Fibroblast of skin of scalp (primary cell): ENCODE measurements at regions not wholly inside any gene's neighbourhood (a gene's known extent, or its start where the extent isn't known, plus 50 kb on each side); places are given as distances from the start of the nearest gene placed in this dataset.
"Not testable (repeated sequence)": the region's sequence is repeated elsewhere in the genome, so short reads cannot be mapped to it uniquely, and the experiment has no call there.

Experiments used
- DNase-seq: peaks from one replicate; pipeline ENCODE4 v3.0.0-alpha.2; 2013

- DNase-seq = peak; percentile 0
Measured at GRCh38 chr3:166522017-166522416, 684.8 kb upstream of the BCHE start.

DNA sequence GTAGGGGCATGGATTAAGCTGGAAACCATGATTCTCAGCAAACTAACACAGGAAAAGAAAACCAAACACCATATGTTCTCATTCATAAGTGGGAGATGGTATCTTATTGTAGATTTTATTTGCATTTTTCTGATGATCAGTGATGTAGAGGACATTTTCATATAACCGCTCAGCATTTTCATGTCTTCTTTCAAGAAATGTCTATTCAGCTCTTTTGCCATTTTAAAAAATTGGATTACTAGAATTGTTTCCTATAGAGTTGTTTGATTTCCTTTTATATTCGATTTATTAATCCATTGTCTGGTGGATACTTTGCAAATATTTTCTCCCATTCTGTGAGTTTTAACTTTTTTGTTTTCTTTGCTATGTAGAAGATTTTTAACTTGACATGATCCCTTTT, 682.2 kb upstream of the BCHE start:
- DNase-seq = no peak

DNA sequence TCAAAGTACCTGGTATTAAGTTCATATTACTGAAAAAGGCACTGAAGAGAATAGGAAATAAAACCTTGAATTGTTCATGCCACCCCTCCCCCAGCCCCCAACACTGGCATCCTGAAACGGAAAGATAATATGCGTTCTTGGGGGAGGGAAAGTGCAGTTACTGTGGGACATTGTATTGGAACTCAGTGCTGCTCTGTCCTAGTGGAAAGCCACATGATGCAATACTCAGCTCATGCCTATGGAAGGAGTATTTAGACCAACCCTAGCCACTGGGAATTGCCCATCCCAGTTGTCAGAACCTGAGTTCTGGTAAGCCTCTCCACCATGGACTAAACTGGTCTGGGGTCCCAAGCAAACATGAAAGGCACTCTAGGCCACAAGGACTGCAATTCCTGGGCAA, 680.8 kb upstream of the BCHE start:
- DNase-seq = no peak

DNA sequence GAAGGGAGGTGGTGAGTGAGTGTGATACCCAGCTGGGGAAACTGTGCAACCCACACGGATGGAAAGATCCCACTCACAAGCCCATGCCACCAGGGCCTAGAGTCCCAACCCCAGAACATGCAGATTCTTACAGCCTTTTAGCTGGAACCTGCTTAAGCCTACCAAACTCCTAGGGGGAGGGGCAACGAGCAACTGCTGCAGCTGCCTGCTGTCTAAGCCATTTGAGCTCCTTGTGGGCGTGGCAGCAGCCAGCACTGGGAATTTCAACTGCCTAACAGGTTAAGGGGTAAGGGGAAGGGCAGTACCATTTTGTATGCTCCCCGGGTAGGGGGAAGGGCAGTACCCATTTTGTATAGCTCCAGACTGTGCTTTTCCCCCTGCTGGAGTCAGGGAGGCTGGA, 673.2 kb upstream of the BCHE start:
- DNase-seq = no peak

- DNase-seq = not testable (repeated sequence)
Measured at GRCh38 chr3:166500420-166500819, 663.2 kb upstream of the BCHE start.

GRCh38 chr3:166499636-166500035, 662.4 kb upstream of the BCHE start:
- no peak for DNase-seq

- no peak for DNase-seq
Measured at GRCh38 chr3:166498446-166498845, 661.2 kb upstream of the BCHE start.

- no peak for DNase-seq
Measured at GRCh38 chr3:166489826-166490225, 652.6 kb upstream of the BCHE start.

DNA sequence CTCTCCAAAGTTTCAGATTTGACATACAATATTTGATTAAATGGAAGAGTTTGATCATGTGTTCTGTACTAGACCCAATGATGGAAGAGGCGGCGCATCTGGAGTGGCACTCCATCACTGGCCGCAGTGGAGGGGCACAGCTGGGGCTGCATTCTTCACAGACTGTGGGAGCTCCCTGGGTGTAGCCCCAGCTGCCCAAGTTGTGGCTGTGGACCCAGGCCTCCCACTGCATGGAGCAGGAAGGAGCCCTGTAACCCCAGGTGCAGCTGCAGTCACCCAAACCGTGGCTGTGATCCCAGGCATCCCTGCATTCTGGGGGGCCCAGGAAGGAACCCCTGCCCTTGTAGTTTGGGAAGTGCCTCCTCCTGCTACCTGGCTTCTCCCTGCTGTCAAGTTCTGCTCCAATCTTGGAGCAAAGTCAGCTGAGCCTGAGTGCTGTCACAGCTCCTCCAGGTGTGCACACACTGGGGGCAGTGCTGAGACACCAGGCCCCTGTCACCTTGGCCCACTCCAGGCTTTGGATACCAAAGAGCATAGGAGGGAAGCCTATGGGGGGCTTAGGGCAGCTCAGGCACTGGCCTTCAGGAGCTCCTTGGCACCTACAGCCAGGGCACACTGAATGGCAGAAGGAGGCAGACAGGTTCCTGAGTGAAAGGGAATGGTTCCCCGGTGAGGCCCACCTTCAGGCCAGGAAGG, 651.9 kb upstream of the BCHE start:
- DNase-seq = no peak

DNA sequence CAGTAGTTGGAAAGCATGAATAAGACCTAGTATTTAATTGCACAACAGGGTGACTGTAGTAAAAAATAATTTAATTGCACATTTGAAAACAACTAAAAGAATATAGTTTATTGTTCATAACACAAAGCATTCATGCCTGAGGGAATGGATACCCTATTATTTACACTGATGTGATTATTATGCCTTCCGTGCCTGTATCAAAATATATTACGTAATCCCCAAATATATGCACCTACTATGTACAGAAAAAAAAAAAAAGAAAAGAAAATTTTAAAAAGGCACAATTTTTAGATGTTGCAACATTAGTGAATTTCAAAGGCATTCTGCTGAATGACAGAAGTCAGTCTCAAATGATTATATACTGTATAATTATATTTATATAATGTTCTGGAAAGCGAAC, 647.2 kb upstream of the BCHE start:
- no peak for DNase-seq

DNA sequence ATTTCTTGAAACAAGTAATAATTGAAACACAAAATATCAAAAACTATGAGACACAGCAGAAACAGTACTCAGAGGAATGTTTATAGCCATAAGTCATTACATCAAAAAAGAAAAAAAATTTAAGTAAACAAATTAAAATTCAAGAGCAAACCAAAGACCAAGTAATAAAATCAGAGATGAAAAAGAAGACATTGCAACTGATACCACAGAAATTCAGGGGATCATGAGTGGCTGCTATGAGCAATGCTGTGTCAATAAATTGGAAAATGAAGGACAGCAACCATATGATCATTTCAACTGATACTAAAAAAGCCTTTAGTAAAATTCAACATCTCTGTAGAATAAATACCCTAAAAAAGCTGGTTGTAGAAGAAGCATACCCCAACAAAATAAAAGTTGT, 644.1 kb upstream of the BCHE start:
- DNase-seq = no peak

DNA sequence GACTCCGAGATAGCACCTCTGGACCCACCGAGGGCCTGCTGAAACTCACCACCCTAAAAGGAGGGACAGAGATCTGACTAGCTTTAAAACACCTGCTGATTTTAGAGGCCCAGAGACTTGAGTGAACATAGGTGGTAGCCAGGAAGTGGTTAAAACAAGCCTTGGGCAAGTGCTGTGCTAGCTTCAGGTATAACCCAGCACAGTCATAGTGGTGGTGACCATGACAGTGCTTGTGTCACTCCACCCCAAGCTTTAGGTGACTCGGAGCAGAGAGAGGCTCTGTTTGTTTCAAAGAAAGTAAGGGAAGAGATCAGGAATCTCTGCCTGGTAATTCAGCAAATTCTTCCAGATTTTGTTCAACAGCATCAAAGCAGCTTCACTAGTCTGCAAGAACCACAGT, 641.1 kb upstream of the BCHE start:
- DNase-seq = no peak

DNA sequence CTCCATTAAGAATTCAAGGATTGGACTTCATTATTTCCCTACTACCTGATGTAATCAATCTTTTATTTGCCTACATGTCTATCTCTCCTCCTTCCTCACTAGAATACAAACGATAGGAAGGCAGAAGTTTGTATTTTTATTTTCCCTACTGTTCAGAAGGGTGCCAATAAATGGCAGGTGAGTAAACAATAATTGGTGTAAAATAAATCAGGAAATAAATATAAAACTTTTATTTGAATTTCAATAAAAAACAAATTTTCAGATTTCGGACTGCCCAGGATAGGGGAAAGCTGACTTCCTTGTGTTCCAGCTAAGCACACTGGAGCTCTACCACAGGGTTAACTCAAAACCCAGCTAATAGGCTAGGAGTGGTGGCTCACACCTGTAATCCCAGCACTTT, 636.3 kb upstream of the BCHE start:
- no peak for DNase-seq

DNA sequence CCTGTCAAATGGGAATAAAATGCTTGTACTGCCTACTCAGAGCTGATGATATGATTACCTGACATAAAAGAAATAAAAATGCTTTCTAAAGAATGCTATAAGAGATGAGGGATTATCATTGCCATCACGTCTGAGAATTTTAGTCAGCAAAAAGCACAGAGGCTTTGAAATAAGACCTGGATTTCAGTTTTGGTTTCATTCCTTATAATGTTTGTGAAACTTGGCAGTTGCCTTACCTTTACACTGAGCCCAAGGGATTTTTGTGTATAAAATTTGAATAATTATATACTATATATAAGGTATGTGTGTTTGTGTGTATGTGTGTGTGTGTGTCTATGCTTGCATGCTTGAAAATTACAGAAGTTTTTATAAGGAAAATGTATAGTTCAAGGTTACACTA, 634.8 kb upstream of the BCHE start:
- DNase-seq = no peak

- DNase-seq = no peak
Measured at GRCh38 chr3:166471074-166471767, 634.0 kb upstream of the BCHE start.

GRCh38 chr3:166462891-166463470, 625.8 kb upstream of the BCHE start:
- DNase-seq = no peak

DNA sequence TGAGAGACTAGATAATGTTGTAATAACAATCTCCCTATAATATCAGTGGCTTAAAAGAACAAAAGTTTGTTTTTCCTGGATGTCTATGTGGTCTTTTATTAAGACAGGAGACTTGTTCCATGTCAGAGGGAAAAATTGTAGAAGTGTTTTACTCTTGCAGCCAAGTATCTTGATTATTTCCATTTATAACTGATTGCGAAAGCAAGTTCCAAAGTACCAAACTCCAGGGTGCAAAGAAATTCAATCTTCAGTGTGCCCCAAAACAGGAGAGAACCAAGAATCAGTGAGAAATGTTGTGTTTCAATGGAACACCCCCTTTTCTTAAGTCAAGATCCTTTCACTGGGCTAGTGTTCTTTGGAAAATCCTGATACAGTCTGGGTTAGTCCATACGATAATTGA, 624.4 kb upstream of the BCHE start:
- no peak for DNase-seq

DNA sequence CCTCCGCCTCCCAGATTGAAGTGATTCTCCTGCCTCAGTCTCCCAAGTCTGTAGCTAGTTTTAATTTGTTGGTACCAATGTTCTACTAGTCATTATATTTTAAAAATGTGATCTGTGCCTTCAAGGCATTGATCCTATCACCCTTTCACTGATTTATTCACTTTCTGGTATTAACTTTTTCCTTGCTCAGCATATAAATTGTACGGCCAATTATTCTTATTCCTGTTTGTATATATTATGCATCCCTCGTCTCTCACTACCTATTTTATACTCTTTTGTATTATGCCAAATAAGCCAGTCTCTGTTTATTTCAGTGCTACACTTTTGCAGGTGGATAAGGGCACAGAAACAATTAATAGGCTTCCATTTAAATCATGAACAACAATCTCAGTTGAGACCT, 620.2 kb upstream of the BCHE start:
- no peak for DNase-seq

GRCh38 chr3:166456286-166456685, 619.1 kb upstream of the BCHE start:
- peak; percentile 81 for DNase-seq

- peak; percentile 89 for DNase-seq
Measured at GRCh38 chr3:166455744-166456143, 618.5 kb upstream of the BCHE start.

DNA sequence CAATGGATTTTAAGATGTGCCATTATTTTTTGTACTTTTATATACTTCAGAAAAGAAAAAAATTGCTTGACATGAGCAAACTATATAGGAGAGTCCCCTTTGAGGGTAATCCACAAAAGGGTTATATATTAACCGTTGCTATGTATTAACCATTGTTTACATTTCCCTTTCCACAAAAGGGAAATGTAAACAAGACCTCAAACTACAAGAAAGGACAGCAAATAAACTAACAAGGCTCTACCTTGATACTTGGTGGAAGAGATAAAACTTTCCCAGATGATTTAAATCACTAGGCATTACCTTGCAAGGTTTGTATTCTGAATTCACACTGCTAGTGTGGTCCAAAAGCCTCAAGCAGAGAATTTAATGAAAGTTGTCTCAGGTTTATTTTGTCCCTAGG, 616.3 kb upstream of the BCHE start:
- no peak for DNase-seq

DNA sequence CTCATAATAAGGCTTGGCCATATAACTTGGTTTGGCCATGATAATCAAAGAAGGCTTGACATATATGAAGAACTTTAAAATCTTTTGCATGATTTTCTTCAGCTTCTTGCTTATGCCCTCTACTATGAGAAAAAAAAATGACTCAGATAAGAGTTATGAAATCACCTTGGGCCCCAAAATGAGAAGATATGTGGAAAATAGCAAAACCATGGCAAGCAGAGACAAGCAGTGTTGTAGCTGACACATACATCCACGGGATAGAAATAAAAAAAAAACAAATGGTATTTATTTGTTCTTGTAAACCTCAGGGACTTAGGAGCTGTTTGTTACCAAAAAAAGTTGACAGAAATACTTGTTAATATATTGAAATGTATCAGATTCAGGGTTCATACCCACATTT, 614.8 kb upstream of the BCHE start:
- no peak for DNase-seq

DNA sequence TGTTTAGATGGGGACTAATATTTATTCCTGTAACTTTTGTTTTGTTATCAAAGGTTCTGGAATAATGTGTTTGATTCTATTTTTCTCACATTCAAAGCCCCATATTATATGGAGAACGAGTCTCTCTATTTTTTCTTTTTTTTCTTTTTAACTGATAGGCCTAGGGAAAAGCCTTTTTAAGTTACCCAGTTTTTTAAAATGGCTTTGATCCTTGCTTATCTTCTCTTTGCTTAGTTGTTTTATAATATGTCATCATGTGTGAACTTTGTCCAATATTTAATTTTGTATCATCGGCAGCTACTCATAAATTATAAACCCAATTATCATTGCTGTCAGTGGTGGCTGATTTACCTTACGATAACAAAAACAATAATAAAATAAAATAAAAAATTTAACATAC, 610.3 kb upstream of the BCHE start:
- no peak for DNase-seq

- peak; percentile 45 for DNase-seq
Measured at GRCh38 chr3:166446986-166447385, 609.8 kb upstream of the BCHE start.
